ENCODE measurements at regions not wholly inside any gene's neighbourhood (a gene's known extent, or its start where the extent isn't known, plus 50 kb on each side); places are given as distances from the start of the nearest gene placed in this dataset.
"Not testable (repeated sequence)": the region's sequence is repeated elsewhere in the genome, so short reads cannot be mapped to it uniquely, and the experiment has no call there.

DNA sequence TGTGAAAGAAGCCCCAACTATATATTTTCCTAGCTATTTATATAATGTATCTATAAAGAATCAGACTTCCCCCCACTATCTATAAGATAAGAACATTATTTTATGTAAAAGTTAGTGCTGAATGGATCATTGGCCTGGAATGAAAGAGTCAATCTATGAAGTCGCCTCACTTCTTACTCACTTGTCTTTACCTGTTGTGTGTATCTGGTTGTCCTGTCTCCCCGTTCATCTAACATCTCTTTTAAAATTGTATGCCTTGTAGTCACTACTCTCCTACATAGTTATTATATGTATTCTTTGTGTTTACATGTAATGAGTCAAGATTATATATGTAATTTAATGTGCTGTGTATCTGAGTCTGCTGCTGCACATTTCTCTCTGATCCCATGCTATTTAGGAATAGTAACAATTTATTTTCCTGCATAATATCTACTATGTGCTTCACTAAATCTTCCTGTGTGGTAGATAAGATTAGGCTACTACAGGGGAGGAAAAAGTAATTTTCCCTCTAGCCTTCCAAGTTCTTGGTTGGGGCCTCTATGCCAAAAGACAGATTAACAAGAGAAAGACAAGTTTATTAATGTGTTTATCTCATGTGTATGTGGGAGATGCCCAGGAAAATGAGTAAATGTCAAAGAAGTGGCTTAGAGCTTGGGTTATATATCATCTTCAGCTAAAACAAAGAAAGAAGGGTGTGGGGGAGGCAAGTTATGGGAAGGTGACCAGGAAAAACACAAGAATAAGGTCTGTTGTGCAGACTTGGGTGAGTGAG, 77.6 kb upstream of the FRMPD4 start:
- no peak for DNase-seq

DNA sequence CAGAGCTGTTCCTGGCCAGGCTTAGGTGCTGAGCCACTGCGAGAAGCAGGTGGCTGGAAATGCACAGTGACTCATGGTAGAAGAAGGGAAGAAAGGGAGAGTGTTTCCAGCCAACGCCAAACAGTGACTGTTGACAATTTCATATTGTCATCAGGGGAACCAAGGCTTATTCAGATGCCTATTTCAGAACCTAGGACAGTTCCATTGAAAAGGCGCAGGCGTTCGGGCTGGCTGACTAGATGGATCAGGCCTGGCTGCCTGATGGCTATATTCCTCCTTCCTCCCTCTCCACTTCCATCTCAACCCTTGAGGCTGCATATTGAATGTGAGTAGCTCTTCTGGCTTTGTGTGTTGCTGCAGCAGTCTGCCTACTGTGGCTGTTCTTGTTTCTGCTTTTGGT, 73.0 kb upstream of the FRMPD4 start:
- DNase-seq = no peak

DNA sequence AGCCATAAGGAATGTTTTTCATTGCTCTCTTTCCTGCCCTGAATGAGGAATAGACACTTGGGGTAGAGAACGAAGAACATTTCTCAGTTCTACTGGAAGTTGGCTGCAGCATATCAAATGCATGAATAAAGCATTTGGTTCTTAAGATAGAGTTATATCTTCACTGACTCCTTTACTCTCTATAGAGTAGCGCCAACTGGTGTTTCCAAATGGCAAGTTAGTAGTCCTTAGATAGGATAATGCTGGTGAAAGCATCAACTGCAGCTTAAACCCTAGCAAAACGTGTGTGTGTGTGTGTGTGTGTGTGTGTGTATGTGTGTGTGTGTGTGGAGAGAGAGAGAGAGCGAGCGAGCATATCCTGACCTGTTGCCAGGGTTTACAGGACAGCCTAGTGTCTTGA, 62.2 kb upstream of the FRMPD4 start:
- DNase-seq = no peak

DNA sequence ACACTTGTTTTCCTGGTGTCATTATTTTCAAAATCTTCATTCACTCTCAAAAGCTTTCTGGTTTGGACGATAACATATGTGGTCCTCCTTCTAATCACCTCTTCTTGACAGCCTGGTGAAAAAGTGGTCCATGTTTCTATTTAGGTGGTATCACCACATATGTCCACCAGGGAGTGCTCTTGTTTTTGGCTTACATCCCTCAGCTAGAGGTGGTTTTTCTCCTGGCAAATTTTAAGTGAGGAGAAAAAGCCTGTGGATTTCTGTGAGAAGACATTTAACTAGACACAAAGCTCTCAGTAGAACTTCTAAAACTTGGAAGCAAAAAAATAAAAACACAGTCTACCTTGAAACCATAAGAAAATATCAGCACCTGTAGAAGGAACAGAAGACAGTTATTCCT, 58.0 kb upstream of the FRMPD4 start:
- peak in 1 of 5 experiments; percentile 1 for DNase-seq

DNA sequence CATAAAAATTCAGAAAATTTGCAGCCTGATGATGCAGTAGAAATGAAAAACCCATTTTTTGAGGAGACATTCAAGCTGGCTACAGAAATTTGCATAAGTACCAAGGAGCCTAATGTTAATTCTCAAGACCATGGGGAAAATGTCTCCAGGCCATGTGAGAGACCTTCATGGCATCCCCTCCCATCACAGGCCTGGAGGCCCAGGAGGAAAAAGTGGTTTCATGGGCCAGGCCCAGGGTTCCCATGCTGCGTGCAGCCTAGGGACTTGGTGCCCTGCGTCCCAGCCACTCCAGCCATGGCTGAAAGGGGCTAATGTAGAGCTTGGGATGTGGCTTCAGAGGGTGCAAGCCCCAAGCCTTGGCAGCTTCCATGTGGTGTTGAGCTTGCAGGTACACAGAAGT, 55.3 kb upstream of the FRMPD4 start:
- not testable (repeated sequence) for DNase-seq
